Kidney (tissue), 13 donors: ENCODE measurements at regions not wholly inside any gene's neighbourhood (a gene's known extent, or its start where the extent isn't known, plus 50 kb on each side); places are given as distances from the start of the nearest gene placed in this dataset.

ENCODE experiments used
- DNase-seq, 5 donors: peaks; one replicate each; pipeline ENCODE4 v3.0.0-alpha.2; 2013 to 2020
- FAIRE-seq: peaks from 2 replicates; lab custom pipeline; 2012; peaks lifted over from hg19 to GRCh38; lab: Jason Lieb, UNC
- H3K27ac ChIP-seq, 2 donors: one replicate each; pipeline ENCODE4 v1.7.0; 2013; ENCODE audit warnings: low read depth in 2 of 2, low read length in 2 of 2, inconsistent platforms in 1 of 2
- H3K27me3 ChIP-seq: one replicate; pipeline ENCODE4 v1.7.1; 2013; ENCODE audit warnings: low read length, inconsistent platforms; ENCODE audit not compliant: control insufficient read depth, insufficient read depth
- H3K36me3 ChIP-seq, 3 donors: one replicate each; pipeline versions ENCODE4 v1.7.0 to v1.7.1; 2013; ENCODE audit warnings: low read length in 3 of 3, control low read depth in 1 of 3, inconsistent platforms in 1 of 3; ENCODE audit not compliant: insufficient read depth in 3 of 3, control insufficient read depth in 2 of 3
- H3K4me1 ChIP-seq, 3 donors: one replicate each; pipeline versions ENCODE4 v1.7.0 to v1.7.1; 2013; ENCODE audit warnings: low read length in 3 of 3, inconsistent platforms in 1 of 3, low read depth in 1 of 3; ENCODE audit not compliant: control insufficient read depth in 2 of 3, insufficient read depth in 2 of 3
- H3K4me3 ChIP-seq, 3 donors: one replicate each; pipeline versions ENCODE4 v1.7.0 to v1.8.1; 2013; ENCODE audit warnings: low read length in 3 of 3, control low read depth in 1 of 3, inconsistent platforms in 1 of 3
- H3K9ac ChIP-seq, 3 donors: one replicate each; pipeline versions ENCODE4 v1.7.0 to v1.7.1; 2013; ENCODE audit warnings: low read length in 3 of 3, control low read depth in 1 of 3, inconsistent platforms in 1 of 3
- H3K9me3 ChIP-seq, 3 donors: one replicate each; pipeline versions ENCODE4 v1.7.0 to v1.7.1; 2013; ENCODE audit warnings: low read length in 3 of 3, control low read depth in 1 of 3, inconsistent platforms in 1 of 3; ENCODE audit not compliant: control insufficient read depth in 2 of 3, insufficient read depth in 1 of 3
- CTCF ChIP-seq: IDR thresholded peaks from 3 replicates; pipeline ENCODE4 v1.5.1; 2012; ENCODE audit warnings: mild to moderate bottlenecking, moderate library complexity, borderline replicate concordance; ENCODE audit not compliant: insufficient read depth; ENCODE audit errors: extremely low read depth
- intact Hi-C: fragments of 100-400 bp; cut with DNase I; formaldehyde crosslinking; loops from one replicate; pipeline ENCODE4 v1.11.1; 2022
- donor health status: control.
- donor health status: control.
- donor health status: control.
- donor health status: control.
- donor health status: control.
- donor health status: DM: yes; HTN: yes; CAD: no.
- donor health status: Normal renal cell carcinoma (clear cell type).

DNA sequence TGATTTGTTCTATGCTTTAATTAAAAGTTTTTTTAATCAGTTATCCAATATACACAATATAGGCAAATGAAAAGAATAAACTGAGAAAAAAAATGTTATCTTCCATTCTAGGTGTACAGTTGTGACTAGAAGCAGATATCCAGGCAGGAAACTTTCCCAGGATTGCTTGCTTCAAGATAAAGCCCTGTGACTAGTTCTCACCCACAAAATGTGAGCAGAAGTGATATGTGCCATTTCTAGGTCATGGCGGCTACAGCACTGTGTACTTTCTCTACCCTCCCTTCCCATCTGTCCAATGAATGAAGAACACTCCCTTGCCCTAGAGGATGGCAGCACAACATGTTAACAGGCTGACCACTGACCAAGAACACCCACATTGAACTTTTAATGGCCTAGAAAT is 110.5 kb upstream of the STT3B start:
- no peak for TF ChIP-seq CTCF
- intact Hi-C loops: no loop called here
- Histone ChIP-seq H3K36me3 (no peaks in the 10 kb centered on the region), H3K4me3 (no peak overlapping the region), H3K27me3 (no peaks in the 10 kb centered on the region), H3K9ac (no peak overlapping the region), H3K4me1 (no peaks in the 10 kb centered on the region), H3K27ac (no peak overlapping the region), H3K9me3 (no peaks in the 10 kb centered on the region)
- no peak for DNase-seq
- no peak for FAIRE-seq

DNA sequence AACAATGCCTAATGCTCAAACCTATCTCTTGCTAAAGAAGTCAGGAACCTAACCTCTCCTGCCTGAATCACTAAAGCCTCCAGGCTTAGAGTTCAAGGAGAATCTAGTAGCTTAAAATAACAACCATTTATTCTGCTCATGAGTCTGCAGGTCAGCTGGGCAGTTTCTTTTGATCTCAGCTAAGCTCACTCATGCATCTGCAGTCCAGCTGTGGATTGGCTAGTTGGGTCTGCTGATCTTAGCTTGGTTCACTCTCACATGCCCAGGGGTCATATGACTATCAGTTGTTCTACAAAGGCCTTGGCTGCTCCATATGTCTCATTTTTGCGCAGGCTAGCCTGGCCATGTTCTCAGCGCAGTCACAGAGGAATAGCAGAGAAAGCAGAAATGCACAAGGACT is 109.2 kb upstream of the STT3B start:
- intact Hi-C loops: no loop called here
- H3K4me1 ChIP-seq: no peaks in the 10 kb centered on the region
- FAIRE-seq: no peak
- no peak overlapping the region for H3K4me3 ChIP-seq
- H3K27ac ChIP-seq: no peak overlapping the region
- no peaks in the 10 kb centered on the region for H3K36me3 ChIP-seq
- no peaks in the 10 kb centered on the region for H3K27me3 ChIP-seq
- no peak for TF ChIP-seq CTCF
- H3K9me3 ChIP-seq: no peaks in the 10 kb centered on the region
- no peak overlapping the region for H3K9ac ChIP-seq
- peak in 3 of 5 donors; percentile 56 to 77 (median 75) for DNase-seq

DNA sequence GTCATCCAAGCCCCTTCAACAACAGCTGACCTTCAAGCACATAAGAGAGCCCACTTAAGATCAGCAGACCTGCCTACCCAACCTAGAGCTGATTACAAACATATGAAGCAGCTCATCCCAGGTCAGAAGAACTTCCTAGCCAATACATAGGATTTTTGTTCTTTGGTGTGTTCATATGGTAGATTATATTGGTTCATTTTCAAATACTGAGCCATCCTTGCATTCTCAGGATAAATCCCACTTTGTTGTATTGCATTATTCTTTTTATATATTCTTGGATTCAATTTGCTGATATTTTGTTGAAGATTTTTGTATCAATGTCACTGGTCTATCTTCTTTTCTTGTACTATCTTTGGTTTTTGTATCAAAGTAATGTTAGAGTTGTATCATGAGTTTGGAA is 107.3 kb upstream of the STT3B start:
- no peaks in the 10 kb centered on the region for H3K27me3 ChIP-seq
- no peaks in the 10 kb centered on the region for H3K4me1 ChIP-seq
- no peaks in the 10 kb centered on the region for H3K36me3 ChIP-seq
- no peak for TF ChIP-seq CTCF
- no peak overlapping the region for H3K9ac ChIP-seq
- no peaks in the 10 kb centered on the region for H3K9me3 ChIP-seq
- FAIRE-seq (no peak), DNase-seq (no peak)
- intact Hi-C loops: no loop called here
- no peak overlapping the region for H3K27ac ChIP-seq
- H3K4me3 ChIP-seq: no peak overlapping the region

- FAIRE-seq (no peak), DNase-seq (no peak)
- H3K36me3 ChIP-seq: no peaks in the 10 kb centered on the region
- no peaks in the 10 kb centered on the region for H3K27me3 ChIP-seq
- no peak for TF ChIP-seq CTCF
- no peak overlapping the region for H3K27ac ChIP-seq
- H3K9ac ChIP-seq: no peak overlapping the region
- intact Hi-C loops: no loop called here
- no peak overlapping the region for H3K4me3 ChIP-seq
- H3K9me3 ChIP-seq: no peaks in the 10 kb centered on the region
- H3K4me1 ChIP-seq: no peaks in the 10 kb centered on the region
Measured at GRCh38 chr3:31427623-31428022, 105.1 kb upstream of the STT3B start.
